ENCODE measurements at regions not wholly inside any gene's neighbourhood (a gene's known extent, or its start where the extent isn't known, plus 50 kb on each side); places are given as distances from the start of the nearest gene placed in this dataset.

GRCh38 chr21:27817902-27818623, 851.2 kb upstream of the ADAMTS5 start:
- Histone ChIP-seq H3K27me3 (ENCODE audit: low read length) (no peaks in the 10 kb centered on the region), H3K79me2 (ENCODE audit: low read length) (no peaks in the 10 kb centered on the region), H3K36me3 (ENCODE audit: insufficient read depth, low read length) (no peaks in the 10 kb centered on the region), H3K9me2 (replicated peaks; ENCODE audit: insufficient read depth, low read length) (no peaks in the 10 kb centered on the region), H4K20me1 (ENCODE audit: insufficient read depth, low read depth, low read length) (no peaks in the 10 kb centered on the region), H3K4me3 (ENCODE audit: low read length) (no peak overlapping the region), H3K27ac (ENCODE audit: low read length) (no peak overlapping the region), H3K9ac (ENCODE audit: low read length) (no peak overlapping the region), H3K9me3 (ENCODE audit: low read length) (no peaks in the 10 kb centered on the region; the same call in 1 of the 2 replicates), H2AFZ (ENCODE audit: low read length) (no peak overlapping the region), H3K4me2 (ENCODE audit: low read depth, low read length, poor library complexity, severe bottlenecking) (no peak overlapping the region), H3K4me1 (ENCODE audit: low read length) (no peaks in the 10 kb centered on the region)
- DNase-seq, result no peak

- Histone ChIP-seq H3K79me2 (ENCODE audit: low read length) (no peaks in the 10 kb centered on the region), H3K9me3 (ENCODE audit: low read length) (no peaks in the 10 kb centered on the region; the same call in 1 of the 2 replicates), H3K4me1 (ENCODE audit: low read length) (no peaks in the 10 kb centered on the region), H3K4me3 (ENCODE audit: low read length) (no peak overlapping the region), H3K27me3 (ENCODE audit: low read length) (no peaks in the 10 kb centered on the region), H3K27ac (ENCODE audit: low read length) (no peak overlapping the region), H2AFZ (ENCODE audit: low read length) (no peak overlapping the region), H3K4me2 (ENCODE audit: low read depth, low read length, poor library complexity, severe bottlenecking) (no peak overlapping the region), H3K36me3 (ENCODE audit: insufficient read depth, low read length) (no peaks in the 10 kb centered on the region), H4K20me1 (ENCODE audit: insufficient read depth, low read depth, low read length) (no peaks in the 10 kb centered on the region), H3K9me2 (replicated peaks; ENCODE audit: insufficient read depth, low read length) (no peaks in the 10 kb centered on the region), H3K9ac (ENCODE audit: low read length) (no peak overlapping the region)
- no peak for DNase-seq
Measured at GRCh38 chr21:27817074-27817473, 850.2 kb upstream of the ADAMTS5 start.

- no peaks in the 10 kb centered on the region for H3K4me1 ChIP-seq (ENCODE audit: low read length)
- no peak overlapping the region for H3K9ac ChIP-seq (ENCODE audit: low read length)
- H3K9me3 ChIP-seq (ENCODE audit: low read length), result no peaks in the 10 kb centered on the region; the same call in 1 of the 2 replicates
- H3K27me3 ChIP-seq (ENCODE audit: low read length), result no peaks in the 10 kb centered on the region
- DNase-seq, result no peak
- H3K4me2 ChIP-seq (ENCODE audit: low read depth, low read length, poor library complexity, severe bottlenecking), result no peak overlapping the region
- no peak overlapping the region for H3K27ac ChIP-seq (ENCODE audit: low read length)
- no peaks in the 10 kb centered on the region for H3K79me2 ChIP-seq (ENCODE audit: low read length)
- no peak overlapping the region for H2AFZ ChIP-seq (ENCODE audit: low read length)
- no peaks in the 10 kb centered on the region for H3K9me2 ChIP-seq (replicated peaks; ENCODE audit: insufficient read depth, low read length)
- H3K4me3 ChIP-seq (ENCODE audit: low read length), result no peak overlapping the region
- no peaks in the 10 kb centered on the region for H3K36me3 ChIP-seq (ENCODE audit: insufficient read depth, low read length)
- no peaks in the 10 kb centered on the region for H4K20me1 ChIP-seq (ENCODE audit: insufficient read depth, low read depth, low read length)
Measured at GRCh38 chr21:27816301-27816700, 849.4 kb upstream of the ADAMTS5 start.

- Histone ChIP-seq H3K9me3 (ENCODE audit: low read length) (no peaks in the 10 kb centered on the region; the same call in 1 of the 2 replicates), H3K4me1 (ENCODE audit: low read length) (no peaks in the 10 kb centered on the region), H3K27ac (ENCODE audit: low read length) (no peak overlapping the region), H2AFZ (ENCODE audit: low read length) (no peak overlapping the region), H4K20me1 (ENCODE audit: insufficient read depth, low read depth, low read length) (no peaks in the 10 kb centered on the region), H3K9me2 (replicated peaks; ENCODE audit: insufficient read depth, low read length) (no peaks in the 10 kb centered on the region), H3K36me3 (ENCODE audit: insufficient read depth, low read length) (no peaks in the 10 kb centered on the region), H3K4me2 (ENCODE audit: low read depth, low read length, poor library complexity, severe bottlenecking) (no peak overlapping the region), H3K9ac (ENCODE audit: low read length) (no peak overlapping the region), H3K4me3 (ENCODE audit: low read length) (no peak overlapping the region), H3K79me2 (ENCODE audit: low read length) (no peaks in the 10 kb centered on the region), H3K27me3 (ENCODE audit: low read length) (no peaks in the 10 kb centered on the region)
- no peak for DNase-seq
Measured at GRCh38 chr21:27814226-27814625, 847.3 kb upstream of the ADAMTS5 start.

GRCh38 chr21:27813750-27814149, 846.9 kb upstream of the ADAMTS5 start:
- Histone ChIP-seq H3K9me2 (replicated peaks; ENCODE audit: insufficient read depth, low read length) (no peaks in the 10 kb centered on the region), H3K27ac (ENCODE audit: low read length) (no peak overlapping the region), H3K4me1 (ENCODE audit: low read length) (no peaks in the 10 kb centered on the region), H3K4me3 (ENCODE audit: low read length) (no peak overlapping the region), H3K27me3 (ENCODE audit: low read length) (no peaks in the 10 kb centered on the region), H2AFZ (ENCODE audit: low read length) (no peak overlapping the region), H3K9ac (ENCODE audit: low read length) (no peak overlapping the region), H3K9me3 (ENCODE audit: low read length) (no peaks in the 10 kb centered on the region; the same call in 1 of the 2 replicates), H3K4me2 (ENCODE audit: low read depth, low read length, poor library complexity, severe bottlenecking) (no peak overlapping the region), H4K20me1 (ENCODE audit: insufficient read depth, low read depth, low read length) (no peaks in the 10 kb centered on the region), H3K36me3 (ENCODE audit: insufficient read depth, low read length) (no peaks in the 10 kb centered on the region), H3K79me2 (ENCODE audit: low read length) (no peaks in the 10 kb centered on the region)
- DNase-seq, result no peak

GRCh38 chr21:27813344-27813743, 846.5 kb upstream of the ADAMTS5 start:
- H3K9ac ChIP-seq (ENCODE audit: low read length), result no peak overlapping the region
- H2AFZ ChIP-seq (ENCODE audit: low read length), result no peak overlapping the region
- no peaks in the 10 kb centered on the region for H3K4me1 ChIP-seq (ENCODE audit: low read length)
- DNase-seq, result no peak
- no peaks in the 10 kb centered on the region for H4K20me1 ChIP-seq (ENCODE audit: insufficient read depth, low read depth, low read length)
- H3K9me3 ChIP-seq (ENCODE audit: low read length), result no peaks in the 10 kb centered on the region; the same call in 1 of the 2 replicates
- H3K4me2 ChIP-seq (ENCODE audit: low read depth, low read length, poor library complexity, severe bottlenecking), result no peak overlapping the region
- H3K79me2 ChIP-seq (ENCODE audit: low read length), result no peaks in the 10 kb centered on the region
- H3K9me2 ChIP-seq (replicated peaks; ENCODE audit: insufficient read depth, low read length), result no peaks in the 10 kb centered on the region
- no peak overlapping the region for H3K27ac ChIP-seq (ENCODE audit: low read length)
- no peaks in the 10 kb centered on the region for H3K36me3 ChIP-seq (ENCODE audit: insufficient read depth, low read length)
- H3K27me3 ChIP-seq (ENCODE audit: low read length), result no peaks in the 10 kb centered on the region
- no peak overlapping the region for H3K4me3 ChIP-seq (ENCODE audit: low read length)

- Histone ChIP-seq H3K27ac (ENCODE audit: low read length) (no peak overlapping the region), H3K4me3 (ENCODE audit: low read length) (no peak overlapping the region), H3K9me3 (ENCODE audit: low read length) (no peaks in the 10 kb centered on the region; the same call in 1 of the 2 replicates), H4K20me1 (ENCODE audit: insufficient read depth, low read depth, low read length) (no peaks in the 10 kb centered on the region), H3K36me3 (ENCODE audit: insufficient read depth, low read length) (no peaks in the 10 kb centered on the region), H3K4me2 (ENCODE audit: low read depth, low read length, poor library complexity, severe bottlenecking) (no peak overlapping the region), H3K4me1 (ENCODE audit: low read length) (no peaks in the 10 kb centered on the region), H3K79me2 (ENCODE audit: low read length) (no peaks in the 10 kb centered on the region), H3K27me3 (ENCODE audit: low read length) (no peaks in the 10 kb centered on the region), H3K9ac (ENCODE audit: low read length) (no peak overlapping the region), H3K9me2 (replicated peaks; ENCODE audit: insufficient read depth, low read length) (no peaks in the 10 kb centered on the region), H2AFZ (ENCODE audit: low read length) (no peak overlapping the region)
- DNase-seq, result no peak
Measured at GRCh38 chr21:27812279-27812678, 845.4 kb upstream of the ADAMTS5 start.

- Histone ChIP-seq H3K79me2 (ENCODE audit: low read length) (no peaks in the 10 kb centered on the region), H4K20me1 (ENCODE audit: insufficient read depth, low read depth, low read length) (no peaks in the 10 kb centered on the region), H3K9me3 (ENCODE audit: low read length) (no peaks in the 10 kb centered on the region; the same call in 1 of the 2 replicates), H3K9ac (ENCODE audit: low read length) (no peak overlapping the region), H3K27me3 (ENCODE audit: low read length) (no peaks in the 10 kb centered on the region), H3K36me3 (ENCODE audit: insufficient read depth, low read length) (no peaks in the 10 kb centered on the region), H3K4me2 (ENCODE audit: low read depth, low read length, poor library complexity, severe bottlenecking) (no peak overlapping the region), H3K27ac (ENCODE audit: low read length) (no peak overlapping the region), H3K4me1 (ENCODE audit: low read length) (no peaks in the 10 kb centered on the region), H2AFZ (ENCODE audit: low read length) (no peak overlapping the region), H3K9me2 (replicated peaks; ENCODE audit: insufficient read depth, low read length) (no peaks in the 10 kb centered on the region), H3K4me3 (ENCODE audit: low read length) (no peak overlapping the region)
- no peak for DNase-seq
Measured at GRCh38 chr21:27808923-27809322, 842.0 kb upstream of the ADAMTS5 start.
